Aorta (tissue), 5 donors: ENCODE measurements at regions not wholly inside any gene's neighbourhood (a gene's known extent, or its start where the extent isn't known, plus 50 kb on each side); places are given as distances from the start of the nearest gene placed in this dataset.

Source experiments
- ATAC-seq: fragments of 200-7000 bp; cut with Tn5 transposase; one replicate; pipeline ENCODE4 v1.9.1; 2022; ENCODE audit warnings: moderate library complexity; ENCODE audit not compliant: low FRiP score
- DNase-seq, 2 donors: peaks; one replicate each; pipeline ENCODE4 v3.0.0-alpha.2; 2020
- H3K27ac ChIP-seq, 2 donors: one replicate each; pipeline ENCODE4 v1.5.1; 2013; ENCODE audit warnings: low read length in 2 of 2, mild to moderate bottlenecking in 2 of 2, moderate library complexity in 2 of 2, control low read depth in 1 of 2, inconsistent platforms in 1 of 2, low read depth in 1 of 2
- H3K27me3 ChIP-seq, 2 donors: one replicate each; pipeline ENCODE4 v1.6.1; 2013; ENCODE audit warnings: control low read depth in 1 of 2, low read length in 1 of 2, mild to moderate bottlenecking in 1 of 2, moderate library complexity in 1 of 2; ENCODE audit not compliant: insufficient read depth in 2 of 2, control insufficient read depth in 1 of 2
- H3K36me3 ChIP-seq, 2 donors: one replicate each; pipeline ENCODE4 v1.6.1; 2013; ENCODE audit warnings: control low read depth in 1 of 2, low read length in 1 of 2, mild to moderate bottlenecking in 1 of 2; ENCODE audit not compliant: insufficient read depth in 2 of 2, control insufficient read depth in 1 of 2
- H3K4me1 ChIP-seq, 2 donors: one replicate each; pipeline ENCODE4 v1.6.1; 2013; ENCODE audit warnings: low read length in 2 of 2, control low read depth in 1 of 2, mild to moderate bottlenecking in 1 of 2, moderate library complexity in 1 of 2; ENCODE audit not compliant: insufficient read depth in 2 of 2, control insufficient read depth in 1 of 2
- H3K4me3 ChIP-seq, 2 donors: one replicate each; pipeline ENCODE4 v1.5.1; 2013; ENCODE audit warnings: low read length in 2 of 2, control low read depth in 1 of 2, mild to moderate bottlenecking in 1 of 2
- H3K9me3 ChIP-seq: one replicate; pipeline ENCODE4 v1.6.1; 2013; ENCODE audit warnings: mild to moderate bottlenecking, low read length; ENCODE audit not compliant: control insufficient read depth
- WGBS, 2 donors: extraction: QIAGEN DNeasy Blood & Tissue Kit; methylation state at CpG; one replicate each; pipeline ENCODE4 v1.1.7; 2013; 5-methylcytosine and 5-hydroxymethylcytosine counted together
- intact Hi-C, 2 donors: fragments of 100-400 bp; cut with DNase I; formaldehyde crosslinking; loops; one replicate each; pipeline versions ENCODE4 v1.14.2 to v1.15.0; 2022
- donor health status: healthy with polysubstance abuse.
- donor health status: Bipolar disorder and iron deficiency.
- donor health status: DM: no; HTN: no; CAD: no.
- donor health status: DM: no; HTN: no; CAD: no.
- donor health status: DM: yes; HTN: yes; CAD: no.

GRCh38 chr2:128379021-128380015 lies 60.6 kb upstream of the HS6ST1 start:
- peak in 1 of 2 donors; percentile 74 for DNase-seq
- WGBS, 2 donors: 44 to 45% methylated on average over 22 of the region's 22 CpGs

GRCh38 chr2:128380061-128380889 lies 61.6 kb upstream of the HS6ST1 start:
- H3K36me3 ChIP-seq: no peaks in the 10 kb centered on the region
- DNase-seq (peak; percentile 41 to 59), ATAC-seq (no peak)
- no peak overlapping the region for H3K4me3 ChIP-seq
- H3K9me3 ChIP-seq: no peaks in the 10 kb centered on the region
- intact Hi-C loops: no loop called here
- no peaks in the 10 kb centered on the region for H3K4me1 ChIP-seq
- no peak overlapping the region for H3K27ac ChIP-seq
- no peaks in the 10 kb centered on the region for H3K27me3 ChIP-seq
- 94 to 95% methylated on average over 27 of the region's 27 CpGs for WGBS, 2 donors

More at GRCh38 chr2:128379021-128380015, 60.6 kb upstream of the HS6ST1 start:
- ATAC-seq: peak; percentile 61
- intact Hi-C loops: loop anchor here in 1 of 2 donors (5.0 kb wide), 1 partner anchor 57 kb away; no protein-coding TSS in a partner anchor
- H3K4me3 ChIP-seq: no peak overlapping the region
- H3K9me3 ChIP-seq: no peaks in the 10 kb centered on the region
- H3K27ac ChIP-seq: no peak overlapping the region
- no peaks in the 10 kb centered on the region for H3K36me3 ChIP-seq
- H3K4me1 ChIP-seq: no peaks in the 10 kb centered on the region
- H3K27me3 ChIP-seq: no peaks in the 10 kb centered on the region

DNA sequence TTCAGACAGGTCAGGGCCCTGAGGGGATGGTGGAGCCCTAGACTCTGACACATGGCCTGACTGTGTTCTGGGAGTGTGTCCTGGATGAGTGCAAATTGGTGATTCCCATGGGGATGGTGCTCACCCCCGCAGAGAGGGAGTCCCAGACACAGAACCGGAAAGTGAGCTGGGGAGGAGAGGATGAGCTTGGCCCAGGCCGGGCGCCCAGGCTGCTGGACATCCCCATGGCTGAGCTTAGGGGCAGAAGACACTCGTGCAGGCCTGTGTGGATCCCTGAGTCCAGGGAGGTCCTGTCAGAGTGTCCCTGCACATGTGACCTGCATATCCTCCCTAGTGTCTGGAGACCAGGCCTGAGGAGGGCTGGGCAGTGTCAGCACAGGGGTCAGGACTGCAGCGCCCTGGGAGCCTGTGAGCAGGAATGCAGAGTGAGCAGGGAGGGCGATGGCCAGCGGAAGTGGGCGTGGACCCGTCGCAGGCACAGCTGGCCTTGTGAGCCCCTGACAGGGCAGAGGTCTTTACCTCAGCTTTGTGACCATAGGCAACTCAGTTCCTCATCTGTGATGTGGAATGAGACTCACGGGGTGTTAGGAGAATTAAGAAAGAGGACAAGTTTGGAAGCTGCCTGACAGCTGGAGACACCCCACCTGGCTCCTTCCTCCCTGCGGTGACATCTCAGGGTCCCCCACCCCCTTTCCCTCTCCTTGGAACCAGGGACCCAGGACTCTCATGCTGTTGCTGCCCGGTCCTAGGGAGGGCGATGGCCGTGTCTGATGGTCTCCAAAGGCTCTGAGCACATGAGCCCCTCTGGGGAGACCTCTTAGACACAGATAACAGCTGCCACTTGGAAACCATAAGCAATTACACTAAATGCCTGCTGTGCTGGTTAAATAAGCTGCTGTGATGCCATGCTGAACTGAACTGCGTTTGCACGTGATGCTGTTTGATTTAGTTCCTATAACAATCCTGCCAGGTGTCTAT lies 62.6 kb upstream of the HS6ST1 start:
- Histone ChIP-seq H3K4me3 (no peak overlapping the region), H3K27ac (no peak overlapping the region), H3K27me3 (no peaks in the 10 kb centered on the region)

GRCh38 chr2:128384446-128384845 lies 65.8 kb upstream of the HS6ST1 start:
- intact Hi-C loops: no loop called here
- Histone ChIP-seq H3K27ac (no peak overlapping the region), H3K36me3 (no peaks in the 10 kb centered on the region), H3K4me1 (no peaks in the 10 kb centered on the region), H3K9me3 (no peaks in the 10 kb centered on the region), H3K4me3 (no peak overlapping the region), H3K27me3 (no peaks in the 10 kb centered on the region)
- ATAC-seq (no peak), DNase-seq (peak in 1 of 2 donors; percentile 58)
- 94 to 96% methylated on average over 10 of the region's 10 CpGs for WGBS, 2 donors

More for the DNA sequence above, 62.6 kb upstream of the HS6ST1 start:
- DNase-seq (peak in 1 of 2 donors; percentile 61), ATAC-seq (no peak)
- Histone ChIP-seq H3K4me1 (no peaks in the 10 kb centered on the region), H3K36me3 (no peaks in the 10 kb centered on the region), H3K9me3 (no peaks in the 10 kb centered on the region)
- WGBS, 2 donors: 89 to 92% methylated on average over 18 of the region's 18 CpGs
- intact Hi-C loops: no loop called here

GRCh38 chr2:128384956-128385355 lies 66.3 kb upstream of the HS6ST1 start:
- DNase-seq (peak in 1 of 2 donors; percentile 63), ATAC-seq (no peak)
- intact Hi-C loops: no loop called here
- H3K27ac ChIP-seq: no peak overlapping the region
- no peaks in the 10 kb centered on the region for H3K36me3 ChIP-seq
- H3K9me3 ChIP-seq: no peaks in the 10 kb centered on the region
- no peak overlapping the region for H3K4me3 ChIP-seq
- no peaks in the 10 kb centered on the region for H3K4me1 ChIP-seq
- 85 to 91% methylated on average over 10 of the region's 10 CpGs for WGBS, 2 donors
- no peaks in the 10 kb centered on the region for H3K27me3 ChIP-seq

GRCh38 chr2:128385365-128385764 lies 66.7 kb upstream of the HS6ST1 start:
- Histone ChIP-seq H3K4me1 (no peaks in the 10 kb centered on the region), H3K36me3 (no peaks in the 10 kb centered on the region), H3K9me3 (no peaks in the 10 kb centered on the region), H3K27me3 (no peaks in the 10 kb centered on the region), H3K27ac (no peak overlapping the region), H3K4me3 (no peak overlapping the region)
- 96 to 99% methylated on average over 7 of the region's 7 CpGs for WGBS, 2 donors
- intact Hi-C loops: no loop called here
- ATAC-seq: no peak
- no peak for DNase-seq

GRCh38 chr2:128386066-128386465 lies 67.4 kb upstream of the HS6ST1 start:
- ATAC-seq (no peak), DNase-seq (peak; percentile 36 to 38)
- Histone ChIP-seq H3K9me3 (no peaks in the 10 kb centered on the region), H3K4me3 (no peak overlapping the region), H3K4me1 (no peaks in the 10 kb centered on the region), H3K27ac (no peak overlapping the region), H3K36me3 (no peaks in the 10 kb centered on the region), H3K27me3 (no peaks in the 10 kb centered on the region)
- 94 to 97% methylated on average over 14 of the region's 14 CpGs for WGBS, 2 donors
- intact Hi-C loops: no loop called here

- intact Hi-C loops: no loop called here
- Histone ChIP-seq H3K4me3 (no peak overlapping the region), H3K27me3 (no peaks in the 10 kb centered on the region), H3K36me3 (no peaks in the 10 kb centered on the region), H3K9me3 (no peaks in the 10 kb centered on the region), H3K27ac (no peak overlapping the region), H3K4me1 (no peaks in the 10 kb centered on the region)
- 93 to 94% methylated on average over 8 of the region's 8 CpGs for WGBS, 2 donors
- no peak for ATAC-seq
- DNase-seq: peak; percentile 29 to 36
Measured at GRCh38 chr2:128388499-128388941, 69.9 kb upstream of the HS6ST1 start.
